PC-3 (cell line): ENCODE measurements at regions not wholly inside any gene's neighbourhood (a gene's known extent, or its start where the extent isn't known, plus 50 kb on each side); places are given as distances from the start of the nearest gene placed in this dataset.

ENCODE experiments used
- CTCF ChIP-seq: fragments of 300-600 bp; sonication (generic); conservative IDR thresholded peaks from 2 replicates; pipeline ENCODE4 v1.5.1; 2017; ENCODE audit warnings: antibody characterized with exemption, low read depth, mild to moderate bottlenecking, low read length
- EZH2 ChIP-seq: fragments of 300-600 bp; sonication (generic); IDR thresholded peaks from one replicate; pipeline ENCODE4 v1.6.1; 2017; ENCODE audit warnings: antibody characterized with exemption, mild to moderate bottlenecking, low read length; ENCODE audit not compliant: unreplicated experiment

GRCh38 chr1:189405419-189405818 is 1072.2 kb downstream of the BRINP3 start:
- TF ChIP-seq CTCF (no peak), EZH2 (no peak)
